DND-41 (cell line): ENCODE measurements at regions not wholly inside any gene's neighbourhood (a gene's known extent, or its start where the extent isn't known, plus 50 kb on each side); places are given as distances from the start of the nearest gene placed in this dataset.

Source experiments
- CTCF ChIP-seq: IDR thresholded peaks from 2 replicates; pipeline ENCODE4 v1.5.1; 2012; ENCODE audit warnings: borderline replicate concordance, low read length, moderate library complexity, mild to moderate bottlenecking; ENCODE audit not compliant: poor library complexity, severe bottlenecking; ENCODE audit errors: extremely low read depth
- EZH2 ChIP-seq: IDR thresholded peaks from 3 replicates; pipeline ENCODE4 v1.6.1; 2012; ENCODE audit warnings: borderline replicate concordance, low read depth, mild to moderate bottlenecking, moderate library complexity, low read length, inconsistent platforms; ENCODE audit not compliant: severe bottlenecking

- TF ChIP-seq EZH2 (no peak), CTCF (no peak)
These were observed 175.7 kb downstream of the MELK start for GRCh38 chr9:36748322-36748899.
